ENCODE measurements at regions not wholly inside any gene's neighbourhood (a gene's known extent, or its start where the extent isn't known, plus 50 kb on each side); places are given as distances from the start of the nearest gene placed in this dataset.

DNA sequence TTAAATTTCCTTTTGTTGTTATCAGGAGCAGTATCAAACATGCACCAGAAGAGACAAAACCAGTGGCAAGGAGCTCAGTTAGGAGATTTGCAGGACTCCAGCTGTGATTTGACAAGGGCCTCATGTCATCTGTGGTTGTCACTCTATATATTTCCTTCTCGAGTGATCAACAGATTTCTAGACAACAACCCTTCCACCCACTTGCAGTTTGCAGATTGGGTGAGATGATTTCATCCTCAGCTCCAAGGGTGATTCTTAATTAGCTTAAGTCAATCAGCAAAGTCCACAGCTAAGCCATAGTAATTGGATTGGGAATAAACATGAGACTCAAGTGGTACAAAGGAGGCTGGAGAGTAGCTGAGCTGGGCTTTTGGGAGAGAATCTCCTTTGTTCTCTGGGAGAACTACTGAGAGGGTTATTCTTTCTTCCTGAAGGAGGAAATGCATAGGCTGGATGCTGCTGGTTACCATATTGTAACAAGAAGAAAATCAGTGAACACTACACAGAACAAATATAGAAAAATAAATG lies 192.8 kb downstream of the PPARGC1A start:
- Histone ChIP-seq H3K9me2 (replicated peaks; ENCODE audit: insufficient read depth, low read length) (no peaks in the 10 kb centered on the region), H3F3A (ENCODE audit: insufficient read depth, low read length) (no peaks in the 10 kb centered on the region), H2AFZ (ENCODE audit: low read length) (no peak overlapping the region), H3K4me1 (ENCODE audit: low read length) (no peaks in the 10 kb centered on the region), H3K27ac (ENCODE audit: low read length) (no peak overlapping the region), H4K20me1 (ENCODE audit: insufficient read depth, low read length) (no peaks in the 10 kb centered on the region), H3K9ac (ENCODE audit: low read length) (no peak overlapping the region), H3K27me3 (replicated peaks; ENCODE audit: insufficient read depth, low read length) (no peaks in the 10 kb centered on the region), H3K4me3 (ENCODE audit: low read length) (no peak overlapping the region), H3K79me2 (ENCODE audit: low read length) (no peaks in the 10 kb centered on the region), H3K4me2 (ENCODE audit: low read depth, low read length) (no peak overlapping the region), H3K9me3 (replicated peaks; ENCODE audit: insufficient read depth, low read length) (no peaks in the 10 kb centered on the region), H3K36me3 (replicated peaks; ENCODE audit: insufficient read depth, low read length) (no peaks in the 10 kb centered on the region)
- no peak for DNase-seq
- no peak for TF ChIP-seq EZH2 (optimal IDR thresholded peaks at IDR 0.05; ENCODE audit: low read depth, low read length)
- TF ChIP-seq, protein P1, sequence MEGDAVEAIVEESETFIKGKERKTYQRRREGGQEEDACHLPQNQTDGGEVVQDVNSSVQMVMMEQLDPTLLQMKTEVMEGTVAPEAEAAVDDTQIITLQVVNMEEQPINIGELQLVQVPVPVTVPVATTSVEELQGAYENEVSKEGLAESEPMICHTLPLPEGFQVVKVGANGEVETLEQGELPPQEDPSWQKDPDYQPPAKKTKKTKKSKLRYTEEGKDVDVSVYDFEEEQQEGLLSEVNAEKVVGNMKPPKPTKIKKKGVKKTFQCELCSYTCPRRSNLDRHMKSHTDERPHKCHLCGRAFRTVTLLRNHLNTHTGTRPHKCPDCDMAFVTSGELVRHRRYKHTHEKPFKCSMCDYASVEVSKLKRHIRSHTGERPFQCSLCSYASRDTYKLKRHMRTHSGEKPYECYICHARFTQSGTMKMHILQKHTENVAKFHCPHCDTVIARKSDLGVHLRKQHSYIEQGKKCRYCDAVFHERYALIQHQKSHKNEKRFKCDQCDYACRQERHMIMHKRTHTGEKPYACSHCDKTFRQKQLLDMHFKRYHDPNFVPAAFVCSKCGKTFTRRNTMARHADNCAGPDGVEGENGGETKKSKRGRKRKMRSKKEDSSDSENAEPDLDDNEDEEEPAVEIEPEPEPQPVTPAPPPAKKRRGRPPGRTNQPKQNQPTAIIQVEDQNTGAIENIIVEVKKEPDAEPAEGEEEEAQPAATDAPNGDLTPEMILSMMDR (IDR thresholded peaks at IDR 0.05; ENCODE audit: low read length) = no peak
- no peak for TF ChIP-seq EZH2phosphoT487 (IDR thresholded peaks at IDR 0.05; ENCODE audit: low read length)

DNA sequence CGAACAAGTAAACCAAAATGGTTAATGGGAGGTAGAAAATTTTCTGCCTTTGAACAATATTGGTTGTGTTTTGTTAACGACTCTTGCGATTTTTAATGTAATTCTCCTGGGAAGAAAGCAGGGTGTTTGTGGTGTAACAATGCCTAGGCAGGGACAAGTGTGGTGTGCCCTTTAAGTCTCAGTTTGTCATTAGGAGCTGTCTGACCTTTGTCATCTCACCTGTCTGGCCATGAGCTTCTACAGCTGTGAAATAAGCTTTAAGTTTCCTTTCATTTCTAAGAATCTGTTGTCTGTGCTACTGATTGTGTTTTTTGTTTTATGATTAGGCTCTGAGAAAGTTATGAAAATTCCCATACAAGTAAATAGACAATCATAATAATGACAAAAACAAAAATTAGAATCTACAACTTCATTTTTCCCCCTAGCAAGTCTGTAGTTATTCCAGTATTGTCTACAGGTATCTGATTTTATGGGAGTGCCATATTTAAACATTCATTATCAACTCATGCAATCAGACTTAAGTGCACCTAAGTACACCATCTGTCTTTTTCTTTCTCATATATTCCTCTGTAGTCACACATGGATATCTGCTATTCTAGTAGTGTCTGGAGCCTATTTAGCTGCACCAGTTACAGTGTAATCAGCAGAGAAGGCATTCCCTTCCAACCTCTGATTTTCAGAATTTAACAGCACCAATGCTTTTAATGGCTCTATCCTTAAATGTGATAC lies 203.5 kb downstream of the PPARGC1A start:
- H2AFZ ChIP-seq (ENCODE audit: low read length) = no peak overlapping the region
- no peak overlapping the region for H3K4me2 ChIP-seq (ENCODE audit: low read depth, low read length)
- H3K9me2 ChIP-seq (replicated peaks; ENCODE audit: insufficient read depth, low read length) = no peaks in the 10 kb centered on the region
- H3K4me3 ChIP-seq (ENCODE audit: low read length) = no peak overlapping the region
- TF ChIP-seq EZH2 (optimal IDR thresholded peaks at IDR 0.05; ENCODE audit: low read depth, low read length) = no peak
- TF ChIP-seq, protein P1 (IDR thresholded peaks at IDR 0.05; ENCODE audit: low read length) = no peak
- no peaks in the 10 kb centered on the region for H3K4me1 ChIP-seq (ENCODE audit: low read length)
- no peaks in the 10 kb centered on the region for H3K79me2 ChIP-seq (ENCODE audit: low read length)
- no peaks in the 10 kb centered on the region for H3K36me3 ChIP-seq (replicated peaks; ENCODE audit: insufficient read depth, low read length)
- no peaks in the 10 kb centered on the region for H4K20me1 ChIP-seq (ENCODE audit: insufficient read depth, low read length)
- no peak for DNase-seq
- H3K9ac ChIP-seq (ENCODE audit: low read length) = no peak overlapping the region
- no peaks in the 10 kb centered on the region for H3F3A ChIP-seq (ENCODE audit: insufficient read depth, low read length)
- no peaks in the 10 kb centered on the region for H3K27me3 ChIP-seq (replicated peaks; ENCODE audit: insufficient read depth, low read length)
- no peaks in the 10 kb centered on the region for H3K9me3 ChIP-seq (replicated peaks; ENCODE audit: insufficient read depth, low read length)
- no peak overlapping the region for H3K27ac ChIP-seq (ENCODE audit: low read length)

DNA sequence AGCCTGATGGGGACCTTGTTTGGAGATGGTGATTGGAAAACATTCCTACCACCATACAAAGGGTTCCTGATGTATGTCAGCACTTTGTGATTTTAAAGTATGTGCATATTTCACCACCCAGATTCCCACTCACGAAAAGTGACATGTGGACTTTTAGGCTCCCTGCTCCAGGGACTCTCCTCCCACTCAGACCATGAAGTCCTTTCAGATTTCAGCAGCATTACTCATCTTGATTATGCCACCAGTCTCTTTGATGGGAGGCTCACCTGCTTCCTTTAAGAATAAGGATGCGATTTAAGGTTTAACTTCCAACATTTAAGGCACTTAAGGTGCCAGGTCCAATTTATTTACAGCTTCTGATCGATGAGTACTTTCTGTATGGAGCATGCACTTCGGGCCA lies 204.4 kb downstream of the PPARGC1A start:
- DNase-seq = no peak
- TF ChIP-seq, protein P1 (IDR thresholded peaks at IDR 0.05; ENCODE audit: low read length) = no peak
- no peak for TF ChIP-seq EZH2phosphoT487 (IDR thresholded peaks at IDR 0.05; ENCODE audit: low read length)
- TF ChIP-seq EZH2 (optimal IDR thresholded peaks at IDR 0.05; ENCODE audit: low read depth, low read length) = no peak
- H3F3A ChIP-seq (ENCODE audit: insufficient read depth, low read length) = no peaks in the 10 kb centered on the region

More for the DNA sequence above, 204.4 kb downstream of the PPARGC1A start:
- H2AFZ ChIP-seq (ENCODE audit: low read length) = no peak overlapping the region
- no peaks in the 10 kb centered on the region for H4K20me1 ChIP-seq (ENCODE audit: insufficient read depth, low read length)
- H3K79me2 ChIP-seq (ENCODE audit: low read length) = no peaks in the 10 kb centered on the region
- no peaks in the 10 kb centered on the region for H3K4me1 ChIP-seq (ENCODE audit: low read length)
- H3K36me3 ChIP-seq (replicated peaks; ENCODE audit: insufficient read depth, low read length) = no peaks in the 10 kb centered on the region
- no peak overlapping the region for H3K4me3 ChIP-seq (ENCODE audit: low read length)
- H3K9me2 ChIP-seq (replicated peaks; ENCODE audit: insufficient read depth, low read length) = no peaks in the 10 kb centered on the region
- H3K4me2 ChIP-seq (ENCODE audit: low read depth, low read length) = no peak overlapping the region
- no peaks in the 10 kb centered on the region for H3K27me3 ChIP-seq (replicated peaks; ENCODE audit: insufficient read depth, low read length)
- no peak overlapping the region for H3K9ac ChIP-seq (ENCODE audit: low read length)
- H3K9me3 ChIP-seq (replicated peaks; ENCODE audit: insufficient read depth, low read length) = no peaks in the 10 kb centered on the region
- H3K27ac ChIP-seq (ENCODE audit: low read length) = no peak overlapping the region
